G401.6 (cell line): ENCODE measurements at regions not wholly inside any gene's neighbourhood (a gene's known extent, or its start where the extent isn't known, plus 50 kb on each side); places are given as distances from the start of the nearest gene placed in this dataset.

ENCODE experiments used
- FAIRE-seq: peaks from 2 replicates; lab custom pipeline; 2012; peaks lifted over from hg19 to GRCh38; lab: Jason Lieb, UNC

DNA sequence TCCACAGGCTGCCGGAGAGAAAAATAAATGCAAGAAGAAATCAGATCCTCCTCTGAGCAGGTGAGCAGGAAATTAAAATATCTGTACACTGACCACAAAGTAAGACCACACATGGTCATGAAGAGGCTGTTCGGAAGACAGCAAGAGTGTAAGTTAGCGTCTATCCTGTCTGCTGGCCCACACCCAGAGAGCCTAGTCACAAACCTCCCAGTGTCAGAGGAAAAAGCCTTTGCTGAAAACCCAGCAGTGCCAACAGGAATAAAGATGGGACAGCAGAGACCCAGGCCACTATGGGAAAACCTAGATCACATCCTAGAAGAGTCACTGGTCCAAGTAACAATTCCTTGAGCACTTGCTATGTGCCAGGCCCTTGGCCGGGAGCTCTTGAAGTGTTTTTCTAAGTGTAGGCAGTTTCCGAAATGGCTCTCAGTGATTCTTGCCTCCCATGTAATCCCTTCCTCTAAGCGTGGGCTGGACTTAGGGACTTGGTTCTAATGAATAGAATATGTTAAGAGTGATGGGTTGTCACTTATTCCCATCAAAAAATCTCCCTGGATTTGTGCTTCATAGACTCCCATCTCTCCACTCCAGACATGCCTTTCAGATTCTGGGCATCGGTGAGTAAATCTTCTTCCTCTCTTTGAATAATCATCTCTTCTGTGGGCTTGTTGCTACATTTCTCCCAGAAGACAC, 110.9 kb upstream of the PKDCC start:
- FAIRE-seq, result no peak

GRCh38 chr2:41937464-41937906, 110.3 kb upstream of the PKDCC start:
- FAIRE-seq, result no peak

DNA sequence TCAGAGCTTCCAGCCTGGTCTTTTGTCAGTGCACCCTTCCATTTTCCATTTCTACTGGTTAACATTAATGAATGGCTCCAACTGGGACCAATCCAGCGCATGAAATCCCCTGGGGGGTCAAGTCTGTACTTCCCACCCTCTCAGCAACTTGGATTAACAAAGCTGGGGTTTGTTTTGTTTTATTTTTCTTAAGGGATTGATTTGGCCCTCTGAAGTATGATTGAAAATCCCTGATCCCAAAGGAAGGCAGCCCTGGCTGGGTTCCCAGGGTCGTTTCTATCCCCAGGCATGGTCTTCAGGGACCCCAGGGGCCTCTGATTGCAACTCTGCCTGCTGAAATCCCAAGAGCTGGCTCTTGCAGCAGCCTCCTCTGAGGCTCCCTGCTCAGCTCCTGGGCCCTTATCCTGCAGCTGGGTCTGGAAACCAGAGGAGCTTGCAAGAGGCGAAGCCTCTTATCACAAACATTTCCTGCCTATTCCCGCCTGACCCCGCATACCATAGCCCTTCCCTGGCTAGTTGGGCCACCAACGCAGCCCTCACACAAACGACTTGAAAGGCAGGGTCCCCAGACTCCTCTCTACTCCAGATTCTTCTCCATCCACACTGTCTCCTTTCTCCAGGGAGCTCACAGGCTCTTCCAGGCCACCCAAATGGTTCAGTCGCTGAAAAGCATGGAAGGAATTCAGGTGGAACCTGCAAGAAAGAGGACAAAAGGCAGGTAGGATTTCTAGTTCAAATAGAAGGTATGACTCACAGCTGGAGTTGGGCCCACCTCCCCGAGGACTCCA, 109.7 kb upstream of the PKDCC start:
- no peak for FAIRE-seq

DNA sequence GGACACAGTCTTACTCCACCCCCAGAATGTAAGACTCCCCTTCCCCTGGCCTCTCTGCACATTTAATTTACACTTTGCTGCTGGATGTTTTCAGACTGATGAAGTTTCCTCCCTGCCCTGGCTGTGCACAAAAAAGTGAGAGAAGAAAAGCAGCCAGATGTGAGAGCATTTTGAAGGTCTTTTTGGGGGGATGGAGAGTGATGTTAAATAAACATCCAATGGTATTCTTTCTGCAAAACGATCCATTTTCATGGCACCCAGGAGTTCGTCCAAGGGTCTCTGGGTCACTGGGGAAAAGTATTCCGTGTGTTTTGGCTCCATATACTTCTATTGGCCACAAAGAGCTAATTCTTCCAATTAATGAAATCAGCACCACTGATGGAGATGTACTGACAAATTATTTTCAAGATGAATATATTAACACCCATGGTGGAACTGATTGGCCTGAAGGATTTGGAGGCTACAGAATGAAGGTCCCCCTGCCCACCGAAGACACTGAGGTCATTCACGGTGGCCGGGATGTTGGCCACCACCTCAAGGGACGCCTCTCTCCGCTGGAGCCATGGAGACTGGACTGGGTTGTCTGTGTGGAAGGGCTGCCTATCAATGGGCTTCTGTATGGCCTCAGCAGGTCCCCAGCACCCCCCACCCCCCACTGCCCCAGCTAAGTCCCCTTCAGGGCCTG, 107.6 kb upstream of the PKDCC start:
- no peak for FAIRE-seq

GRCh38 chr2:41940745-41941063, 107.1 kb upstream of the PKDCC start:
- FAIRE-seq, result no peak

DNA sequence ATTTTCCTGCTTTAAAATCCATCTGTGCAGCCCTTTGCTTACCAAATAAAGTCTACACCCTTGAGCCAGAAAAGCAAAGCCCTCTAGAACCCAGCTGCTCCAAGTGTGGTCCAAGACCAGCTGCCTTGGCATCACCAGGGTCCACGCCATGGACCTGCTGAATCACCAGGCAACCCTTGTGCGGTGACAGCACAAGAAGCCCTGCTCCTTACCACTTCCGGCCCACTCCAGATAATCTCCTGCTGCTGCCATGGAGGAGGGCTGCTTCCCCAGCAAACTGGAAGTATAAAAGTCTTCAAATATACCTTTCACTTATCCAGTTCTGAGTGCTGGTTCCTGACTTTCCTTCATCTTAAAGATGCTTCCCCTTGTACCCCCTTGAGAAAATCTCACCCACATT, 106.0 kb upstream of the PKDCC start:
- no peak for FAIRE-seq

- FAIRE-seq, result no peak
Observed at GRCh38 chr2:41942278-41942677, 105.5 kb upstream of the PKDCC start.

GRCh38 chr2:41943159-41943558, 104.7 kb upstream of the PKDCC start:
- FAIRE-seq, result no peak

DNA sequence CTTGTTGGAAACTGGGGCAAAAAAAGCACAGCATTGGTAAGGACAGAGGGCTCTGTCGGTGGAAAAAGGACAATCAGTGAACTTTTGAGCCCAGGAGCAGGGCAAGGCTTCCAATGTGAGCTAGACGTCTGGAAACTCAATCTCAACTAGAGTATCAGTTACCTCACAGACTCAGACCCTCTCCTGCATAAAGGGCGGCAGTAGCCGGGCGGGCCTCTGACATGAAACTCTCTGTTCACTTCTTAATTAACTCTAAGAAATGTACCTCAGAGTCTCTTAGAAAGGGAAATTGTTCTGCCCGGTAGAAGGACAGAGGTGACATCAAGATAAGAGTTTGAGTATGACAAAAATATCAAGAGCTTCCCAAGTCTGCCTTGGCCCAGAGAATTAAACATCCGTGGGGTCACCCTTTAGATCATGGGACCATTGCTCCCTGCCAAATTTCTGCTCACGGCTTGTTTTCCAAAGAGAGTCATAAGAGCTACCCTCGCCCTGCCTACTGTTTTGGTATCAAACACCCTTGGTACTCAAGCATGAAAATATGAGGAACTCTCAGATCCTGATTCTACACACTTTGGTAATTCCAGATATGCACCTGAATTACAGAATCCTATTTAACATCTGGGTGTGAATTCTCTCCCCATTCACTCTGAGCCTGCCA, 103.5 kb upstream of the PKDCC start:
- no peak for FAIRE-seq

DNA sequence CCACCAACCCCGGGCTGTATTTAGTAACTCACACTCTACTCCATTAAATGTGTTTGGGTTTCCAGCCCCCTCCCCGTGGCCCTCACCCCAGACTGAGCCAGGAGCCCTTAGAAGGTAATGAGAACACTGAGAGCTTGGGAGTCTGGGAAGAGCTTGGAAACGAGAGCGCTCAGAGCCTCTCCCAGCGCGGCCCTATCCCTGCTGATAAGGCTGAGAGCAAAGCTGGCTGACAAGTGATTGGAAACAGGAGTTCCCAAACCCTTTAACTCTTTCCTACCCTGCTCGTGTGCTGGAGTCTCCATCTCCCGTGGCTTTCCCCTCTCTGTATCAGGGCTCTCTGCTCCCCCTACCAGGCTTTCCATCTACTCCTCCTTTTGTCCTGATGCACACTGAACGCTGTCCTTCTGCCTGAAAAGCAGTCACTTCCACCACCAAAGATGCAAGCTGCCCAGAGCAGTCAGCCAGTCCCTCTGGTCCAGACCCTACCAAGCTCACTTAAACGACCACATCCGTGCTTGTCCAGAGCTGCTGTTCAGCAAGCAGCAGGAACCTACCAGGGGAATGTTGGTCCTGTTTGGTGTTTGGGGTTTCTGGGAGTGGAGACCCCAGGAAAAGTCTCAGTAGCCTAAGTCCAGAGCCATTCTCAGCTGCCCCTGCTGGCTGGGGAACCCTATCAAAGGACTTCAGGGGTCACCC, 100.0 kb upstream of the PKDCC start:
- FAIRE-seq, result no peak

DNA sequence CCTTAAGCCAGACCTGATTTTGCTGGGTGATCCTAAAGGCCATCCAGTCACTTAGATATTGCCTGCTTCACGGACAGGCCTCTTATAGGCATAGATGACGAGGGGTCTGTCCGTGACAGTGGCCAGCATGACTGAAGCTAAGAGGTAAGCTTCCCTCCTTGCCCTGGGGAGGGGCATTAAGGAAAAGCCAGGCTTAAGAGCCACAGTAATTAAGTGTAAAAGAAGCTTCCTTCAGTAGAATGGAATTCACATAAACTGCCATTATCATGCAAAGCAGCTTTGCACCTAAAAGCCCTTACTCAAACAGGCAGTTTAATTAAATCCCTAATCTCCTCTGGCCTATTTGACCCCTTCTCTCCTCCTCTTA, 99.4 kb upstream of the PKDCC start:
- no peak for FAIRE-seq

GRCh38 chr2:41949091-41949882, 98.5 kb upstream of the PKDCC start:
- FAIRE-seq, result no peak

GRCh38 chr2:41949883-41950665, 97.7 kb upstream of the PKDCC start:
- FAIRE-seq, result no peak

DNA sequence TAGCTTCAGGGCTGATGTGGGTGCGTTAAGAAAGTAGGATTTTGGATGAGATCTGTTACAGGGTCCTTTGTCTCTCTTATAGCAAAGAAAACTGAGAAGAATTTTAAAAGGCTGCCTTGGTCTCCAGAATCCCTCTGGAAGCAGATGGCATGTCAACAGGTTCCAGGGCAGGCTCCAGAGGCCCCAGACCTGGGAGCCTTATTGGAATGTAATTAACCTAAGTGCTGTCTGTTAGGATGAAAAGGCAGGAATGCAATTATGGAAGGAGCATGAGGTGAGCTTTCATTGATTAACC, 97.2 kb upstream of the PKDCC start:
- no peak for FAIRE-seq

DNA sequence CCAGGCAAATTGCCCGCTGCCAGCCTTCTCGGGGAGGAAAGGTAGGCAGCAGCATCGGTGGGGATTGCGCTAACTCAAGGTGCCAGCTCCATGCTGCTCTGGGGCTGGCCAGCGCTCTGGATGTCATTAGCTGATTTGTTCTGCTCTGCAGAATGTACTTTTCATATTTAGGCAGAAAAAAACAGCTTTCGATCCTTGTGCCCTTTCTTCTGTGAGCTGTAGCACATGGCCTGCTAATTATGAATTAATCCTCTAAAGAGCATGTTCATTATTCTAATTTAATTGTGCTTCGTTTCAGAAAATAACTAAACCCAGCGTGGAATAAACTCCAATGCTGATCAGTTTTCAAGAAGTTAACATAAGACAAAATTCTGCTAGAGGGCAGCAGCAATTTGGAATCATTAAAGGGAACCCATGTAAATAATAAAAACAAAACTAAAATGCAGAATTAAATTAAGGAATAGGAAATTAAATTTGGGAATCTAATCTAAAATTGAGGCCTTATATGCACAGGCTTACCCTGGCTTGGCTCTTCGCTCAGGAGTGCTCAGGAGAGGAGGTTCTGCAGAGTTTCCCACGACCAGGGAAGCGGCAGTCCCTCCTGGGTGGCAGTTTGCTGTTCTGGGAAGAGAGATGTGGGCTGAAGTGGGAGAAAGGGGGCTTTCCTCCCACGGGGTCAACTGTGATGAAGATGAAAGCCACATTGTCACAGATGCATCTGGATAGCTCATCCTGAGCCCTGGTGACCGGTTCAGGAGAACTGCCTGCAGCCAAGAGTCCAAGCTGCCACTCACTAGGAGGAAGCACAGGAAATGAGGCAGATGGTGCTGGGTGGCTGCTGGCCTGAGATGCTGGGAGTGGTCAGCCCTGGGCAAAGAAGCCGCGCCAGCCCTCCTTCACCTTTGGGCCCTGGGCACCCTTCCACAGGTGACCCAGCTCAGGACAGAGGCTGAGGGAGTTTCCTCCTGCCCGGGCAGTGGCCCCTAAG, 93.2 kb upstream of the PKDCC start:
- no peak for FAIRE-seq

- no peak for FAIRE-seq
Observed at GRCh38 chr2:41955316-41956043, 92.3 kb upstream of the PKDCC start.

- no peak for FAIRE-seq
Observed at GRCh38 chr2:41957431-41957830, 90.4 kb upstream of the PKDCC start.

- FAIRE-seq, result no peak
Observed at GRCh38 chr2:41958251-41958650, 89.6 kb upstream of the PKDCC start.

GRCh38 chr2:41958775-41959174, 89.0 kb upstream of the PKDCC start:
- FAIRE-seq, result no peak
